GM21825 (cell line): ENCODE measurements at regions not wholly inside any gene's neighbourhood (a gene's known extent, or its start where the extent isn't known, plus 50 kb on each side); places are given as distances from the start of the nearest gene placed in this dataset.
A peak's percentile ranks its signal among the peaks of the same experiment; 100 is the strongest.

Source experiments
- ATAC-seq: cut with Tn5 transposase; IDR thresholded peaks from one replicate; pipeline ENCODE4 v1.9.1; 2021; ENCODE audit warnings: mild to moderate bottlenecking, moderate library complexity; ENCODE audit not compliant: unreplicated experiment

DNA sequence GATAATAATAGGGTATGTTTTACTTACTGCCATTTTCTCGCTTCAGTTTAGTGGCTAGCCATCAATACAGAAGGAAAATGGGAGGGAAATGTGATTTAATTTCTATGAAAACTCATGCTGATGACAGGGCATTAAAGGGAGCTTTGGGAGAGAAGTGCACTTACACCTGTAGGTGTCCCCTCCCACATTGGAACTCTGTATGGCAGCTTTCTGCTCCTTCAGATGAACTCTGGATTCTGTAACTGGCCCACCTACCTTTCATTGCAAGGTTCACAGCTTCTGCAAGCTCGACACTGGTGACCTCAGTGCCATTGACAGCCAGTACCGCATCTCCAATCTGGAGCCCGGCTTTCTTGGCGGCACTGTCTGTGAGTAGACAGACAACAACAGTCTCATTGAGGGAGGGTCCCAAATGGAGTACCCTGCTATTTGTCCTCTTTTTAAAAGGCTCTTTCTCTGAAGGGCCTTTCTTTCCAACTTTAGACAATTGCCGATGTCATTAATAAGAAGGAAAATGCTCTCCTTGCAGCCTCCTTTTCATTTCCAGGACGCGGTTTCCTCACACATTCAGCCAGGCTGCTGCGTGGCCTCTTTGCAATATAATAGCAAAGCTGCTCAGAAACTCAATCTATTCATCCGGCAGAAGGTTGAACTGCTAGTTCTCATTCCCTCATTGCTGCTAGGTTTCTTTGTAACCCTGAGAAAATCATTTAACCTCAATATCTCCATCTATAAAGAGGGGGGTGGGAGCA lies 63.6 kb downstream of the NUDT12 start:
- no peak for ATAC-seq

DNA sequence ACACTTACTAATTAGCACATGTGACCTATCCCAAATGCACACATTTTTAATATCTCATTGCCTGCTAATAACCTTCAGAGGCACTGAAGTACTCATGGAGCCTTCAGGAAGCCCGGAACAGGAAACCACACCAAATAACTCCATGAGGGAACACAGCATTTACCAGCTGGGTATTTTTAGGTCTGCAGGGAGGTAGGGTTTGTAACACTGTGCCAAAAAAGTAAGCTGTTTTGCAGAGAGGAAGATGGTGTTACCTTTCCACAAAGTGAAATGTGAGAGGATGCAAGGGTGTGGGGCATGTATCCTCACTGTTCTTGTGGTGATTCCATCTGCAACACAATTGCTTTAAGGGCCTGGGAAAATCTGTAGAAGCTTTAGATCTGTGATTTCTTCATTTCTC lies 64.4 kb downstream of the NUDT12 start:
- no peak for ATAC-seq

DNA sequence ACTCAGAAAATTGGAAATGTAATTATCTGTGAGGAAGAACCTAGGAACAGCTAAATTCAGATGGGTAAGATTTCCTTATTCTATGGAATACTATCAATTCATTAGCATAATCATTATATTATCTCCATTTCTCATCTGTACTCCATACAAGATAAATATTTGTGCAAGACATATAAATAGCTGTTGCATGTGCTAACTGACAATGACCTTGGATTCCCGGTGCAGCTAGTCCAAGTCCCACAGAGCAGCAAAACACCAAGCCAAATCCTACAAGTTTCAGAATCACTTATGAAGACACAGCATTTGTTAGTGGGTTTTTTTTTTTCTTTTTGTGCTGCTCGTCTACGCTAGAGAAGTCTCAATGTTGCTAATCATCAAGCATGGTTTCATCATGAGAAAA lies 64.8 kb downstream of the NUDT12 start:
- ATAC-seq: no peak

DNA sequence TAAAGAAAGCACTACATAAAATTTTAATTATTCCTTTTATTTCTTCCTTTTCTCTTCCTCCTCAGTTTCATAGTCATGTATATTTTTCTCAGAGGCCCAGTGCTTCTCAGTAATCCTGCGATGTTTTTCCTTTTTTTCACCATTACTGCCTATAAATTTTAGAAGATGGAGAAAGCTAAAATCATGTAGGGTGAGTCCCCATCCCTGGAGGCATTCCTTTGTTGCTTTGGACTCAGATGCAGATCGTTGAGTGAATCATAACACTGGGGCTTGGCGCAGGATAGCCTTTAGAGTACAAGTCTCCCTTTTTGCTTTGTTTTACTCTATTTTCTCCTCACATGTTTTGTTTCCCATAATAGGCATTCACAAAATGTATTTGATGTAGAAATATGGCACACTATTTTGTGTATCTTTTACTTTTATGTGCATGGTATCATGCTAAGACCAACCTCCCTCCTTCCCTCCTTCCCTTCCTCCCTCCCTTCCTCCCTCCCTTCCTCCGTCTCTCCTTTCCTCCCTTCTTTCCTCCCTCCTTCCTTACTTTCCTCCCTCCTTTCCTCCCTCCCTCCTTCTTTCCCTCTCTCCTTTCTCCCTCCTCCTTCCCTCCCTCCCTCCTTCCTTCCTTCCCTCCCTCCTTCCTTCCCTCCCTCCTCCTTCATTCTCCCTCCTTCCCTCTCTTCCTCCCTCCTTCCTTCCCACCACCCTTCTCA lies 72.4 kb downstream of the NUDT12 start:
- ATAC-seq: no peak

DNA sequence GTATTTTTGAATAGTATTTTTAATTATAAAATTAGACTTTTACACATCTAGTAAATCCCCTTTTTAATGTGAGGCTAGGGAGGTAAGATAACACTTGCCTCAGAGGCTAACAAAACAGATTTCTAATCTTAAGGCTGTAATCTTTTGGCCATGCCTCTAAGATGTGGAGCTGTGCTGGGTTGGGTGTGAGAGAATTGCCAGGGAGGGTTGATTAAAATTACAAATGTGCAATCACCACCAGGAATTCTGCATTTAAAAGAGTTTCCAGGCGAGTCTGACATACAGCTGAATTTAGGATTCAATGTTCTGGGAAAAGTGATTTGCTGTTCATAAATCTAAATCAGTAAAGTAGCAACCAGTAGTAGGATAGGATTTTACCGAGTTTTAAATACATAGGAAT lies 73.3 kb downstream of the NUDT12 start:
- ATAC-seq: no peak

DNA sequence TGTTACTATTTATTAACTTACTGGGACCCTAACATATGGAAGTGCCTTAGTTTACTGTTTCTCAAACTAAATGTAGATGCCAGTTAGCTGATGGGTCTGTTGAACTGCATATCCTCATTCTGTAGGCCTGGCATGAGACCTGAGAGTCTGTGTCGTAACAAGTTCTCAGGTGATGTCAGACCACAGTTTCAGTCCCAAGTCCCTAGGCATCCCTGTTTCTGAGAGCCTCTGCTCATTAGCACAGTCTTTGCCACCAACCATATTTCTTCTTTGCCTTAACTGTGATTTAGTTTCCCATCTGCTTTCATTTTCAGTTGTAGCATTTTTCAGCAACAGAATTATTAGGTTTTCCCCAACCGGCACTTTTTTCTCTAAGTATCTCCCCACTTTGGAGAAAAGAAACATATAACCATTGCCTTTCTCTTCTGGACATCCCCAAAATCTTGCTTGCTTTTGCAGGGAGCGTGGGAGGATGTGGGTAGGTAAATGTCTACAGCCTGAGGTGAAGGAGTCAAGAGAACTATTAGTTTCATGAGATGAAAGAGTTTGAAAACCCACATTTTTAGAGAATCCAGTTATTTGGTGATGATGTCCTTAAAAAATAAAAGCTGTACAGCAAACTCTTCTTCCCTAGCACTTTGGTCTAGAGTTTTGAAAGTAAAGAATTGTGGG lies 74.6 kb downstream of the NUDT12 start:
- ATAC-seq: peak; percentile 56

DNA sequence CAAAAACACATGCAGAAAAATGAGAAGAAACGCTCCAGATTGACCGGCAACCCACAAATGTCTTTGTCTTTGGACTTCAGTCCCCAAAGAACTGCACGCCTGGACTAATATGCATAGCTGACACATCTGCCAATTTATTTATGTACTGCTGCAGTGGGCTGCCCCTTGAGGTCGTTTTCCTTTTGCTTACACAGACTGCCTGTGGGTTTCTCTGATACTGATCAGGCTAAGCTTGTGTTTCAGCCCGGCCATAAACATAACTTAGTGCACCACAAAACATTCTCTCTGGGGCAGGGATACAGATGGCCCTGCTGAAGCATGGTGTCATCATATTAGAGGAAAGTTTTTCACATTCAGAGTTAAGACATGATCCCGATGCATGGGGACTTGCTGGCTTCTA lies 75.4 kb downstream of the NUDT12 start:
- no peak for ATAC-seq

DNA sequence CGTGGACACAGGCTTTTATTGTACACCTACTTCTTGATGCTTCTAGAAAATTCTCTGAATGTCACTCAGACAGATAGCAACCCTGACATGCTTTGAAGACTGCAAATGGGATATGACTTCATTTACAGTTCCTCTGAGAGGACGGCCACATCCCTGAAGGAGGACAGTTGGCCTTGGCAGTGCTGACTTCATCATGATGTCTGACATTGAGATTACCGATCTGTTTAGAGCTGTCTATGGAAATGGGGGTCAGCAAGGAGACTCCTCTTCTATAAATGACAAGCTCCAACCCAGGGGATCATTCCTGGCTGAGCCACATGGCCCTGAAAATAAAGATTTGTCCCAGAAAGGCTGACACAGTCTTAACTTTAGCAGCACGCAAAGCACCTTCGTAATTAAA lies 75.8 kb downstream of the NUDT12 start:
- no peak for ATAC-seq

DNA sequence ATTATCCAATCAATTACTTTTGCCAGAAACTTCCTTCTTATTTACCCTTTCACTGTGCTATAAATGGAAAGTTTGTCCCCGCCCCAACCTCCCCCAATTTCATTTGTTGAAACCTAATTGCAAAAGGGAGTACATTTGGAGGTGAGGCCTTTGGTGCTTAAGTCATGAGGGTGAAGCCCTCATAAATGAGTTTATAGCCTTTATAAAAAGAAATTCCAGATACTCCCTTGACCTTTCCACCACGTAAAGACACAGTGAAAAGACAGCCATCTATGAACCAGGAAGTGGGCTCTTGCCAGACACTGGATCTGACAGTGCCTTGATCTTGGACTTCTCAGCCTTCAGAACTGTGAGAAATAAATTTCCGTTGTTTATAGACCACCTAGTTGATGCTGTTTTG lies 82.3 kb downstream of the NUDT12 start:
- ATAC-seq: no peak

DNA sequence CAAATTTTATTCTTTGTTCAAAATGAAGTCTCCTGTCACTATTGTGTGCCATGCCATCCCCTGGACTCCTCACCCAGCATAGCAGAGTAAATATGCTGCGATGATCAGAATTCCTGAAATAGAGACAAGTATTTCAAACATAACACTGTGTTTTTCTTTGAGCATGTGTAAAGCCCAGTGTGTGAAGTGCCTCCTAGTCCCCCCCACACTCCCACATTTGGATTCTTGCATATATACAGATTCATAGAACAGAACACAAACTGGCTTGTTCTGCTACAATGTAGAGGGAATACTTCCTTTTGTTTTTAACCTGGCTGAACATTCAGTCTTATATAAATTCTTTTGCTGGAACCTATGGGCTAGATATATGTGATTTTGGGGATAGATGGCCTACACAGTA lies 84.9 kb downstream of the NUDT12 start:
- ATAC-seq: no peak

DNA sequence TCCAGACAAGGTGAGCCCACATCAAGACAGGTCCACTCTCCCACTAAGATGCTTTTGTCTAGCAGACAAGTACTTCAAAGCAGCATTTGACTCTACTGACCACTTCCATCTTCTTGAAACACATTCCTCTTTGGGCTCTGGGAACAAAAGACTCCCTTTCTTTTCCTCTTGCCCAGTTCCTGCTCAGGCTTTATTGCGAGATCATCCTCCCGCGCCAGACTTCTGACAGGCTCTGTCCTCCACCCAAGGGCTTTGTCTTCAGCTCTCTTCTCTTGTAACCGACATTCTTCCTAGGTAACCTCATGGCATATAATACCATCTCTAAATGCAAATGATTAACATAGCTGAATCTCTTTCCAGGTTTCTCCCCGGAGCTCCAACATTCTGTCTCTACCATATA lies 85.8 kb downstream of the NUDT12 start:
- no peak for ATAC-seq

DNA sequence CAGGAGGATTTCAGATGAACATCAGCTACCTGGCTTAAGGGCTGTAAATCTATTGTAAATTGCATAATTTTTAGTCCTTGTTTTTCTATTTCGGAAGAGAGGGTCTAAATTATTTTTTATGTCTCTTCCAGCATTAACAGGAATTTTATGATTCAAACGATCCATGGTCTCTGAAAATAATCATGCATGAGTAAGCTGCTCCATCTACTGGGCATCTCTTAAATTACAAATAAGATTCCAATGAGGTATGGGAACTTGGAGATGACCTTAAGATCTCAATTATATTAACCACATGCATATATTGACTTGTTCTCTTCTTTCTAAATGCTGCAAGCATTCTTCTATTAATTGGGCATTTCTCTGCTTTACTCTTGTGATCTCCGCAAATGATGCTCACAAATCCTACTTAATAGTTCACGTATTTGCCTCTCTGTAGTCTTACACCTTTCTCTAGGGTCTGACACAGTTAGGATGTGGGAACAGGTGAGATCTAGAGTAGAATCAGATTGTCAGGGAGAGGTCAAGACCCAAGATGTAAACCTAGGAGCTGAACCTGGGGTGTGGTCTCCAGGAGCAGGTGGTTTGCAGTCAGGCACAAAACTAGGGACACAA lies 86.9 kb downstream of the NUDT12 start:
- ATAC-seq: no peak

DNA sequence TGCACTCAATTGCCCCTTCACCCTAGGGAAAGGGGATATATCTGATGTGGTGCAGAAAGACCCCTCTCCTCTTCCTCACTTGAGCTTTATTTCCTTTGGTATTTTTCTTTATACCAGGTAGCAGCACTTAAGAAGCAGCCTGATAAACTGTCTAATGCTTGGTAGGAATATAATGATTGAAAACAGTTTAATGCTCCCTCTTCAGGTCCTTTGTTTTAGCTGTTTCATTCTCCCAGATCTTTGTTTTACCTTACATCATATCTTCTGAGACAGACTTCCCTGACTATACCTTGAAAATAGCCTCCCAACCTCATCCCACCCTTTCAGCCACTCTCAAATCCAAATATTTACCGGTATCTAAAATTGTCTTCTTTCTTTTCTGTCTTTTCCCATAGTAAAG lies 87.9 kb downstream of the NUDT12 start:
- ATAC-seq: no peak

DNA sequence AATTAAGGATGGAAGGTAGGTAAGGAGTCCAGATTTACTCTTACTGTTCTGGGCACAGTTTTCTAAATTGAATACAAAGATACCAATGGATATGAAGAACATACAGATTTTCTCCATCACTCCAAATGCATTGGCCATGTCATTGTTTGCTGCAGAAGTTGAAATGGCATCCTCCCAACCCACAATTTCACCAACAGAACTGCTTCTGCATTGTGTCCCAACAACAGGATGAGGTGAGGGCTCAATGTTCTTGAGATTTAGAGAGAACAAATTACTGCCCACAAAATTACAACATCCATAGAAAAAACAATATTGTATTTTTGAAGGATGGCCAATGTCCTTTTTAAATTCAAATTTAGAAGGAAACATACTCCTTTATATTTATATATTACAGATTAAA lies 88.9 kb downstream of the NUDT12 start:
- no peak for ATAC-seq

DNA sequence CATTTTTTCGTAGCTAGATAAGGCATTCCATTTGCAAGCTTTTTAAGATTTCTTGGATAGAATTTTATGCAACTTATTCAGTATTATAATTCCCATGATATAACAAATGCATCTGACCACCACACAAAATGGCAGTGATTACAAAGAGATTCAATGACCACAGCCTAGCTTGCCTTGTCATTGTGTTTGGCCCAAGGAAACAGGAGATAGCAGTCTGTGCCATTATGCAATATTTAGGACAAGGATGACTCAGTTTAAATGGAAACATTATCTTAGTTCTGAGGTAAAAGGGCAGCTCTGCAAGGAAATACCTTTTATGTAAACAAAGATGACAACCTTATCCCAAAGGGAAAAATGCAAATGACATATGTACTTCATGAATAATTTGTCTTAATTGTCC lies 89.8 kb downstream of the NUDT12 start:
- ATAC-seq: no peak

DNA sequence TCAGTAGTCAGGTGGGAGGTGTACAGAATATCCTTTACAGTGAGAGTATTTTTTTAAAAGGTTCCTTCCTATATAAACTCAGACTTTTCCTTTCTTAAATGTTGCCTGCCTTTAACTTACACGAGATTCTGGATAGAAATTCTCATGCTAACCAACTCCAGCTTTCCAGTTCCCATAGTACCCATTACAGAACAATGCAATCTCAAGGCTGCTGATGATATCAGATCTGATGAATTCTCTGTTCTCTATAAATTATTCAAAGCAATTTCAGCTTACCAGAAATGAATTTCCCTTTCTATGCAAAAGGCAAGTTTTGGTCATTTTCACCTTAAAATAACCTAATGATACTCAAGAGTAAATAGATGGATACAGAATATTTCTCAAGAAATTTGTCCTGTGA lies 90.3 kb downstream of the NUDT12 start:
- ATAC-seq: no peak

DNA sequence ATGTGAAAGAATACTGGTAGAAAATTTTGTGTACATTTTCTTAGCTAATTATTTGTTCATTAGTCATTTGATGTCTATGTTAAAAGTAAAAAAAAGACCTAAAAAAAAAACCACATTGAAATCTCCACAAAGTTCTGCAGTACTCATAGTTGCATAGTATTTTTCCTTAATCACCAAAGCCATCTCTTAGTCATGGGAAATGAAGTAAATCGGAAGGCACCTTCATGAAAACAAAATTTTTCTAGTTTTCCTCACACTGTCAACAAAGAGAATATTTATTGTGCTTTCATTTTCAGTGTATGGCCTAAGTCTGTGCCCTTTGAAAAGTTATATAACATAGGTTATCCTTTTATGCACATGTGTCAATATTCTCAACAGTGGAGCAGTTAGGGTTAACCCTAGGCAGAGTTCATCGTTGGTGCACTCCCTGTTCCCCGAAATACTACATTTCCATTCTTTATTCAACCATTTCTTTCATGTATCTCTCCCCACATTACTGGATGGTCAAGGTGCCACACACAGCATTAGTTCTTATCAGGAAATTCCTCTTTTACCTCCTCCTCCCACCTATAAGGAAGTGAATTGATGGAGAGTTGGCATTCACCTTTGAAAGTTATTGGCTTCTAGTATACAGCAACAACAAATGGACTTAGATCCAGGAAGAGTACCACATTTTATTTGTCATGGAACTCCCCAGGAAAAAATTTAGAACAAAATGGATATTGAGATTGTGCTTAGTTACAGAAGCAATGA lies 93.1 kb downstream of the NUDT12 start:
- no peak for ATAC-seq

DNA sequence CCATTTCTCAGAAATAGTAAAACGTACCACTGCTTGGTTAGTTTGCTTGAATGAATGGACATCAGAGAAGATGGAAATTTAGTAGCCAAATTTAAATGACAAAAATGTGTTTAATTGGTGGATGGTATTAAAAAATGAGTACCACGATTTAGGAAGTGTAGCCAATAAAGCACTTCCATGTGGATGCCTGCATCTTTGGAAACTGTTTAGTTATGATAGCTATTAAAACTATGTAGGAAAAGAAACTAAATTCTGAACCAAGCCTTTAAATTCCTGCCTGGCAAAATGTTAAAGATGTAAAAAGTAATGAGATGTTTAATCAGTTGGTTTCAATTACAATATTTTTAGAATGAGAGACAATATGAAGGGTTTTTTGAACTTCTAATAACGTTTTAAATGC lies 94.8 kb downstream of the NUDT12 start:
- no peak for ATAC-seq

DNA sequence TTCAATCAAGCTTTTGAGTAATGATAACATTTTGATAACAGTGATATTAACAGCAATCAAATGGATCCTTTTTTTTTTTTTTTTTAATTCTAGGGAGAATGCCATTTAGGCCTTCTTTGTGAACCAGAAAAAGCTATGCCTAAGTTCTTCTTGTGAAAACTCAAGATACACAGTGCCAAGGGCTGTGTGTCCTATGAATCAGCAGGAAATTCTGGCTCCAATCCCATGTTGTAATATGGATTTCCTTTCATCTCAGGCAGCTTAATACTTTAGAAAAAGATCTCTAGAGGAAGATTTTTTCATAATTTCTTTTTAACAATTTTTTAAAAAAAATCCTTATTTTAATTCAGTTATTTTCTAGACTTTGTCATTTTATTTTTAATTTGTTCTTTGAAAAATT lies 96.1 kb downstream of the NUDT12 start:
- no peak for ATAC-seq

DNA sequence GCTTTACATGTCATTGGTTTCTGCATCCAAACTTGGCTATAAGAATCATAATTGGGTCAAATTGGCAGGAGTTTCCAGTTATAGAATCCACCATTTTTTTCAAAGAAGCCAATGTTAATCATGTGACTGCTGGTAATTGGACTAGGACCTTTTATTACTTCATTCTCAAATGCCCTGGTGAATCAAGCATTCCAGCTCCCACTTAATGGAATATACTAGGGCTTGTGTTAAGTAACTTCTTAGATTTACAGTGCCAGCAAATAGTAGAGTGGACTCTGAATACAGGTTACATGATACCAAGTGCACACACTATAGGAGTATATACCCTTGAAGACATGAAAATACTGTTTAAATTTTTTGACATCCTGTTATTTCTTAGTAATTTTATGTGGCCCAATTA lies 96.7 kb downstream of the NUDT12 start:
- no peak for ATAC-seq

DNA sequence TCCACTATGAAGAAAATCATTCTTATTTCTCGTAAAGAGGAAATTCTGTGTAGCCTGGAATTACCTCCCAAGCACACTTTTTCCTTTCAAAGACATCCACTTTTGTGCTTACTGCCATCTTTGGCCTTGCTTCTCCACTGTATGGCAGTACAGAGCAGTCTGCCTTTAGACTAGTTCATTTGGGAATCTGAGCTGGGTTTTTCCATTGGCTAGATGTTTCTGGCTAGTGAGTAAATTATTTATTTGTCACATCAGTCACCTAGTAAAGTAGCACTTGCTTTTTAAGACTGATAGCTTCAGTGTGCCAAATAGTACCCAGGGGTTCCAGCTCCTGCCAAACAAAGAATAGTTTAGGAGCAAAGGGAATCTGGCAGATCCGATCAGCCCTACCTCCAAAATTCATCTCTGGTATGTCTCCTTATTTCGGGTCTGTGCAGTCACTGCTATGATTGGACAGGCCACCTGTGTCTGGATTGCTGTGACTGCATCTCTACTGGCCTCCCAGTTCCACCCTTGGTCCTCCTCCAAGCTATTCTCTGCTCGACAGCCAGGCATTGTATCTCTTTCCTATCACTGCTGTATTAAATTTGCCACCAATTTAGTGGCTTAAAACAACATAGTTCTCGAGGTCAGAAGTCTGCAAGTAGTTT lies 97.6 kb downstream of the NUDT12 start:
- ATAC-seq: no peak
